GM12878 (cell line): ENCODE measurements at regions not wholly inside any gene's neighbourhood (a gene's known extent, or its start where the extent isn't known, plus 50 kb on each side); places are given as distances from the start of the nearest gene placed in this dataset.
"Not testable (repeated sequence)": the region's sequence is repeated elsewhere in the genome, so short reads cannot be mapped to it uniquely, and the experiment has no call there.

Experiments used
- ATAC-seq: fragments of 200-7000 bp; cut with Tn5 transposase; 3 replicates; pipeline ENCODE4 v1.9.1; 2020; ENCODE audit warnings: mild to moderate bottlenecking, moderate library complexity
- BruUV-seq: library from RNA; stranded (reverse); fragments of 400-500 nt; replicated peaks from 2 replicates; lab custom pipeline; 2021; lab: Mats Ljungman, UMichigan
- CTCF ChIA-PET: fragments of 300-600 bp; sonication (Branson Sonifier 250); formaldehyde crosslinking; extraction: SDS; loops from one replicate; lab custom pipeline; 2021; ENCODE audit warnings: inconsistent platforms; lab: Yijun Ruan, JAX
- POLR2A ChIA-PET: fragments of 350-600 bp; formaldehyde crosslinking; extraction: SDS; loops from one replicate; lab custom pipeline; 2021; ENCODE audit warnings: inconsistent platforms; lab: Charles Lee
- RAD21 ChIA-PET: fragments of 300-600 bp; sonication (Branson Sonifier 250); formaldehyde crosslinking; loops from one replicate; lab custom pipeline; 2023; ENCODE audit warnings: antibody characterized with exemption; ENCODE audit not compliant: unreplicated experiment; lab: Charles Lee
- SMC1A ChIA-PET: fragments of 300-600 bp; sonication (Branson Sonifier 250); formaldehyde crosslinking; loops from one replicate; lab custom pipeline; 2023; ENCODE audit not compliant: unreplicated experiment, uncharacterized antibody; lab: Charles Lee
- DNase-seq: peaks from one replicate; pipeline ENCODE4 v3.0.0-alpha.2; 2011; ENCODE audit warnings: low read depth, low spot score
- FAIRE-seq: peaks from 3 replicates; lab custom pipeline; 2011; peaks lifted over from hg19 to GRCh38; lab: Jason Lieb, UNC
- H2AFZ ChIP-seq: 2 replicates; pipeline ENCODE4 v1.6.0; 2011; ENCODE audit warnings: low read depth, low read length, control low read depth; ENCODE audit not compliant: control insufficient read depth
- H3K27ac ChIP-seq: 2 replicates; pipeline ENCODE4 v1.5.1; 2011; ENCODE audit warnings: control low read depth; ENCODE audit not compliant: control insufficient read depth, insufficient read depth
- H3K27me3 ChIP-seq, 2 experiments: replicated peaks in 1 of 2; 2 replicates each; pipeline versions ENCODE4 v1.6.0 to v1.6.1; 2011; ENCODE audit warnings: low read length in 1 of 2; ENCODE audit not compliant: control insufficient read depth in 2 of 2, insufficient read depth in 2 of 2
- H3K36me3 ChIP-seq, 2 experiments: 2 replicates each; pipeline ENCODE4 v1.5.1; 2011; ENCODE audit warnings: low read length in 1 of 2; ENCODE audit not compliant: control insufficient read depth in 2 of 2, insufficient read depth in 2 of 2
- H3K4me1 ChIP-seq: 2 replicates; pipeline ENCODE4 v1.6.1; 2011; ENCODE audit warnings: mild to moderate bottlenecking, low read length, moderate library complexity, mixed read lengths; ENCODE audit not compliant: control insufficient read depth, insufficient read depth
- H3K4me2 ChIP-seq: 2 replicates; pipeline ENCODE4 v1.6.0; 2011; ENCODE audit warnings: control low read depth; ENCODE audit not compliant: control insufficient read depth, insufficient read depth
- H3K4me3 ChIP-seq: fragments of 200-600 bp; sonication (generic); 2 replicates; pipeline ENCODE4 v1.5.1; 2016
- H3K79me2 ChIP-seq: 2 replicates; pipeline ENCODE4 v1.6.0; 2011; ENCODE audit warnings: low read length; ENCODE audit not compliant: control insufficient read depth, insufficient read depth
- H3K9ac ChIP-seq: 2 replicates; pipeline ENCODE4 v1.8.0; 2011; ENCODE audit warnings: low read length, control low read depth, mixed read lengths; ENCODE audit not compliant: control insufficient read depth, insufficient read depth
- H3K9me3 ChIP-seq: replicated peaks from 3 replicates; pipeline ENCODE4 v1.5.1; 2011; ENCODE audit warnings: mild to moderate bottlenecking, low read length; ENCODE audit not compliant: control insufficient read depth, insufficient read depth
- H4K20me1 ChIP-seq: 2 replicates; pipeline ENCODE4 v1.6.0; 2011; ENCODE audit not compliant: control insufficient read depth, insufficient read depth
- ATF3 ChIP-seq: IDR thresholded peaks from 2 replicates; pipeline ENCODE4 v1.6.1; 2011; ENCODE audit warnings: low read depth, mild to moderate bottlenecking, low read length, moderate library complexity, borderline replicate concordance; ENCODE audit errors: extremely low read depth
- NR2F1 ChIP-seq: fragments of 450-650 bp; conservative IDR thresholded peaks from 2 replicates; pipeline ENCODE4 v1.6.1; 2017; ENCODE audit warnings: mild to moderate bottlenecking
- SMAD5 ChIP-seq: IDR thresholded peaks from 2 replicates; pipeline ENCODE4 v1.6.1; 2016; ENCODE audit warnings: antibody characterized with exemption, low read depth
- SP1 ChIP-seq: IDR thresholded peaks from one replicate; pipeline ENCODE4 v1.6.1; 2011; ENCODE audit warnings: low read depth, low read length
- ZNF217 ChIP-seq: fragments of 450-650 bp; IDR thresholded peaks from 2 replicates; pipeline ENCODE4 v1.6.1; 2017; ENCODE audit warnings: antibody characterized with exemption, mild to moderate bottlenecking
- WGBS: methylation state at CpG from one replicate; pipeline ENCODE4 v1.1.6; 2016; ENCODE audit warnings: low lambda C conversion rate; ENCODE audit not compliant: insufficient replicate concordance, insufficient coverage; ENCODE audit errors: missing lambda C conversion rate; 5-methylcytosine and 5-hydroxymethylcytosine counted together
- in situ Hi-C: fragments of 300-500 bp; cut with MboI; formaldehyde crosslinking; loops from 9 replicates; pipeline ENCODE4 v1.14.3; 2018; ENCODE audit warnings: mixed read lengths
- intact Hi-C: fragments of 100-400 bp; cut with micrococcal nuclease; formaldehyde crosslinking; loops from one replicate; pipeline ENCODE4 v1.14.2; 2022; ENCODE audit not compliant: unreplicated experiment
- TF ChIP-seq, protein P1 (sequence below): fragments of 450-650 bp; conservative IDR thresholded peaks from 2 replicates; pipeline ENCODE4 v1.6.1; 2017; ENCODE audit warnings: mild to moderate bottlenecking, moderate library complexity

DNA sequence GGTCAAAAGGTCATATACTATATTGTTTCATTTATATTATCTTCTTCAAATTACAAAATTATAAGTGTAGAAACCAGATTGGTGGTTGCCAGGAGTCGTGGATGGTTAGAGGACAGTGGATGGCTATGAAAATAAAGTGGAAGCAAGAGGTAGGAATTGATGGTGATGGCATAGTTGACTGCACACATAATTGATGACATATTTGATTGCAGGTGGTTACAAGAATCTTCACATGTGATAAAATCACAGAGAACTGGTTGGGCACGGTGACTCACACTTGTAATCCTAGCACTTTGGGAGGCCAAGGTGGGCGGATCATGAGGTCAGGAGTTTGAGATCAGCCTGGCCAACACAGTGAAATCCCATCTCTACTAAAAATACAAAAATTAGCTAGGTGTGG lies 723.6 kb downstream of the RFPL4B start:
- H3K79me2 ChIP-seq, SMC1A ChIA-PET, in situ Hi-C loops, H3K36me3 ChIP-seq, H4K20me1 ChIP-seq, POLR2A ChIA-PET, H2AFZ ChIP-seq, H3K4me1 ChIP-seq, H3K4me2 ChIP-seq, H3K27me3 ChIP-seq, H3K9ac ChIP-seq, H3K4me3 ChIP-seq, ATAC-seq, H3K9me3 ChIP-seq, intact Hi-C loops, BruUV-seq, FAIRE-seq, DNase-seq, H3K27ac ChIP-seq: not testable (repeated sequence)
- CTCF ChIA-PET = interaction anchor here (0.7 kb wide), 1 partner anchor 293 kb away, joined by 3 read pairs; no protein-coding TSS in a partner anchor
- RAD21 ChIA-PET = interaction anchor here (0.9 kb wide), 1 partner anchor 11 kb away, joined by 3 read pairs; no protein-coding TSS in a partner anchor
- 0 out of 2 replicates have a peak, but pooled peaks have one; percentile 24 for TF ChIP-seq NR2F1
- WGBS = 44% methylated on average over 3 of the region's 3 CpGs

- SMC1A ChIA-PET = no interaction called here
- Histone ChIP-seq H3K27ac (no peak overlapping the region), H3K36me3 (no peaks in the 10 kb centered on the region), H3K4me3 (no peak overlapping the region), H4K20me1 (no peaks in the 10 kb centered on the region), H3K9me3 (no peaks in the 10 kb centered on the region), H3K27me3 (no peaks in the 10 kb centered on the region; a peak in 2 of 4 replicates), H3K79me2 (no peaks in the 10 kb centered on the region), H3K4me1 (no peaks in the 10 kb centered on the region), H2AFZ (no peak overlapping the region), H3K9ac (no peak overlapping the region), H3K4me2 (no peak overlapping the region)
- CTCF ChIA-PET = no interaction called here
- ATAC-seq (no peak), DNase-seq (no peak), FAIRE-seq (no peak)
- POLR2A ChIA-PET = no interaction called here
- in situ Hi-C loops = no loop called here
- RAD21 ChIA-PET = no interaction called here
- no TSS peak for BruUV-seq
- WGBS = 6% methylated on average over 1 of the region's 1 CpG
- intact Hi-C loops = no loop called here
- TF ChIP-seq SMAD5 (no peak), SP1 (no peak), ZNF217 (no peak), ATF3 (no peak)
- TF ChIP-seq, protein P1, sequence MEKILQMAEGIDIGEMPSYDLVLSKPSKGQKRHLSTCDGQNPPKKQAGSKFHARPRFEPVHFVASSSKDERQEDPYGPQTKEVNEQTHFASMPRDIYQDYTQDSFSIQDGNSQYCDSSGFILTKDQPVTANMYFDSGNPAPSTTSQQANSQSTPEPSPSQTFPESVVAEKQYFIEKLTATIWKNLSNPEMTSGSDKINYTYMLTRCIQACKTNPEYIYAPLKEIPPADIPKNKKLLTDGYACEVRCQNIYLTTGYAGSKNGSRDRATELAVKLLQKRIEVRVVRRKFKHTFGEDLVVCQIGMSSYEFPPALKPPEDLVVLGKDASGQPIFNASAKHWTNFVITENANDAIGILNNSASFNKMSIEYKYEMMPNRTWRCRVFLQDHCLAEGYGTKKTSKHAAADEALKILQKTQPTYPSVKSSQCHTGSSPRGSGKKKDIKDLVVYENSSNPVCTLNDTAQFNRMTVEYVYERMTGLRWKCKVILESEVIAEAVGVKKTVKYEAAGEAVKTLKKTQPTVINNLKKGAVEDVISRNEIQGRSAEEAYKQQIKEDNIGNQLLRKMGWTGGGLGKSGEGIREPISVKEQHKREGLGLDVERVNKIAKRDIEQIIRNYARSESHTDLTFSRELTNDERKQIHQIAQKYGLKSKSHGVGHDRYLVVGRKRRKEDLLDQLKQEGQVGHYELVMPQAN = no peak
These were observed 726.6 kb downstream of the RFPL4B start for GRCh38 chr6:113073611-113074191.
